Germinal center (tissue), 1 donor: ENCODE measurements at regions not wholly inside any gene's neighbourhood (a gene's known extent, or its start where the extent isn't known, plus 50 kb on each side); places are given as distances from the start of the nearest gene placed in this dataset.

Experiments used
- DNase-seq: peaks from one replicate; pipeline ENCODE4 v3.0.0; 2012; ENCODE audit warnings: mixed read lengths, low spot score

DNA sequence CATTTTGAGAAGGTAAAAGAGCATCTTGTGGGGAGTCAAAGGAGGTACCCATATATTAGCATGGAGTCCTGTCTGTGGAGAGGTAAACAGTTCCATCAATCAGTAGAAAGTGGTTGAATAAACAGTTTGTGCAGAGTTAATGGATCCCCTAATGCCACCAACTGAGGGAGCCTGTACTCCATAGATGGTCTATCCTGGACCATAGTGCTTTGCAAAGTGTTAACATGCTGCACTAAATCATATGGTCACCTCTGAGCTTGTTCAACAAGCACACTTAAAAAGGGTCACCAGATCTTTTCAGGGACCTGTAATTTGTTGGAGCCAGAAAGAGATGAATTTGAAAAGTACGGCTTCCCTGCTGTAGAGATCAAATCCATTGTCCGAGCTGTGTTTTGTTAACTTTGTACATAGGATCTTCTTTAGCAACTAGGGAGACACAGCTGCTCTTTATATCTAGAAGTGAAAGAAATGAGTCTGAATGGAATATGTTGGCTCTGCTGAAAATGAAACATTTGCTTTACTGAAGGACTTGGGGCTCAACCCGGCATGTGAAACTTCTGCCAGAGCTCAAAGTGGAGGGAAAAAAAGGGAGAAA lies 366.4 kb downstream of the ETNK1 start:
- DNase-seq, result no peak

DNA sequence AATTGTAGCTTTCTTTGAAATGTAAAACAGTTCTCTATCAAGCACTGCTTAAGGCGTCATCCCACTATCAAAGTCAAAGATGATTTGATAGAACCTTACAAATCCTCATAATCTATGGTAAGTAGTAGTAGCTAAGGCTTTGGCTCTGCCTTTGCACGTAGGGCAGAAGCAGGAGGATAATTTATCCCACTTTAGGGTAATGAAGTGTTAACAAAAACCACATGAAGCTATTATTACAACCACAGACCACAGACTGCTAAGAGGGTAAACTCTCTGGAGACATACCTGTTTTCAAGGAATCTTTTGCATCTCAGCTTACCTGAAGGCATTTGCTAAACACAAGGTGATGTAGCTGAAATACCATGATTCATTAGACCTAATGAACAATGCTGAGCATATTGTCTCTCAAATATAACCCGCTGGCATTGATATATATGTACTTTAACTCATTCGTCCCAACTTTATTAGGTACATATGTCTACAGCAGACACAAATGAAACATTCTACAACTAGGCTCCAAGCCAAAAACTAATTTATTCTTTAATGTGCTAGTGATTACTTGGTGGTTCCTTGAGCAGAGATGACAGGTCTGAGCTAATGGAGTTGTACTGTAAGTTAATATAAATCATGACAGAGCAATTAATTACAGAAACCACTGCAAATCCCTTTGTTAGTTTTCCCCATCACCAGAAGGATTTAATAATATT lies 368.8 kb downstream of the ETNK1 start:
- DNase-seq, result no peak

DNA sequence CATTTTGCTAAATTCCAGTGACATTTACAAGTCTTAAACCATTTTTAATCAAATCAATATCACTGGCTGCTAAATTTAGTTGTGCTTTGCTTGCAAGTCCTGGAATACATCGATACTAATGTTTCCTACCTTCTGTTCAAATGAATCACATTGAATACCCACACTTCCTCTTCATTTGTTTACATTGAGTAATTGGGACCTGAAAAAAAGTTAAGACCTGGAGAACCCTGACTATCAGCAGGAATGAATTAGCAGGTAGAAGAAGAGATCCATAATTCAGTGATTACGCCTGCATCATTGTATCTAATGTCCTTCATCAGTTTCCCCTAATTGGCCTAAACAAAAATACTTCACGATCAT lies 369.3 kb downstream of the ETNK1 start:
- DNase-seq, result no peak

DNA sequence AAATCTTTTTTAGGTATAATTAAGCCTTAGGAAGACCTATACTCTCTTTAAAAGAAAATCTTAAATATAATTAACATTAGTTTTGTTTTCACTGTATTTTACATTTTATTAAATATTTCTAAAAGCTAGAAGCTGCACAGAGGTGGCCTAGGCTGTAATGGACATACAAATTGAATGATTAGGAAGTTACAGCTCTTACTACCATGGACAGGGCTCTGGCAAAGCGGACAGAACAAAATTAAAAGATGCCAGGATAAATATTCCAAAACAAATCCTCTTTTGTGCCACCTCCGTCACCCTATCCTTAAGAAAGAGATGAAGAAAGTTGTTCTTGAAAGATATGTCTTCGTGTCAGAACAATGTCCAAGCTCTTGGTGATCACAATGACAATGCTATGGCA lies 376.5 kb downstream of the ETNK1 start:
- no peak for DNase-seq

DNA sequence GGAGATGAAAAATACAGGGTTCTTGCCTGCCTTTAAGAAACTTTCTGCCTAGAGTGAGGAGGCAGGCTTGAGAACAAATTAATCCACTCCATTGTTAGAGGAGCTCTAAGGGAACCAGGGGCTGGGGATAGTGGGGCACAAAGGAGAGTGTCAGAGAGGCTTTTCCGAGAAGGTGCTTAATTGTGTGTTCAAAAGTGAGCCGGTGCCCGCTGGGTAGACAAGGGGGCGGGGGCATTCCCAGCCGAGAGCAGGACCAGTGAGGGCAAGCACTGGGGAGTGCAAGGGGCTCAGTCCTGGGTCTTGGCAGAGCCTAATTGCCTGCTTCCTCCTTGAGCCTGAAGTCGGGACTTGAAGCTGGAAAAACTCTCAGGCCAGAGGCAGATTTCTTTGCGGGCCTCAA lies 377.4 kb downstream of the ETNK1 start:
- no peak for DNase-seq

DNA sequence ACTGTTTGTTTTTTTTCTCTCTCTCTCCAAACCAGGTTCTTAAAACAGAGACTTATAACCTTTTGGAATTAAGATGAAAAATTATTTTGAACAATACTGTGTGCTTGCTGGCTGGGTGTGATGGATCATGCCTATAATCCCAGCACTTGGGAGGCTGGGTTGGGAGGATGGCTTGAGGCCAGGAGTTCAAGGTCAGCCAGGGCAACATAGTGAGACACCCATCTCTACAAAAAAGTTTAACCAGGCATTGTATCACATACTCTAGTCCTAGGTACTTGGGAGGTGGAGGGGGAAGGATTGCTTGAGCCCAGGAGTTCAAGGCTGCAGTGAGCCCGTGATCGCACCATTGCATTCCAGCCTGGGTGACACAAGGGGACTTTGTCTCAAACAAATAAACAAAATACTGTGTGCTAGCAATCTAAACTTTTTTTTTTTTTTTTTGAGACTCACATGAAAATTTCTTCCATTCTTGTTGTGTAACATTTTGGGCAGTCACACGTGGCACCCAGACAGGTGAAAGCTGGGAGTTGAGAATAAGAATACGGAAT lies 379.6 kb downstream of the ETNK1 start:
- no peak for DNase-seq

DNA sequence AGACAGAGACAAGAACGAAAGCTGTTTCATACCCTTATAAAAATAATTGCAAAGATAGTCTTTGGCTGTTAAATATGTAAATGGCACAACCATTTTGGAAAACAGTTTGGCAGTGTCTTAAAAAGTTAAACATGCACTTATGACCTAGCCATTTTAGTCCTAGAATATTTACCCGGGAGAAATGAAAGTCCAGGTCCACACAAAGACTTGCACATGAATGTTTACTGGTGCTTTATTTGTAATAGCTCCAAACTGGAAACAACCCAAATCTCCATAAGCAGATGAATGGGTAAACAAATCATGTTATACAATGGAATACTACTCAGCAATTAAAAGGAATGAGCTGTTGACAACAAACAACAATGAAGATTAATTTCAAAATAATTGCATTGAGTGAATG lies 380.4 kb downstream of the ETNK1 start:
- no peak for DNase-seq

DNA sequence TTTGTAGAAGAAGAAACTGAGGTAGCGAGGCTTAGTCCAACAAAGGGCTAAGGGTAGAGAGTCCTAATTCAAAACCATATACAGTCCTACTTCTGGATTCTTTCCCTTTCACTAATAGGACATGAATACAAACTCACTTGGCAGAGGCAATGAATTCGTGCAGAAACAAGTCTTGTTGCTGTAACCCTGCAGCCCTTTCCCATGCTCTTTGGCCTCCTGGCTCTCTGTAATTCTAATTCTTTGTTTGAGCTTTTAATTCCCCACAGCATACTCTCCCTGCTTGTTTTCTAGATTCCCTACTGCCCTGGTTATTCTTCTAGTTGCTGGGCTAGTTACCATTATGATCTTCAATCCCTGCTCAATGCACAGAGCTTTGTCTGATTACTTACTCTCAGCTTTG lies 381.4 kb downstream of the ETNK1 start:
- DNase-seq, result no peak

DNA sequence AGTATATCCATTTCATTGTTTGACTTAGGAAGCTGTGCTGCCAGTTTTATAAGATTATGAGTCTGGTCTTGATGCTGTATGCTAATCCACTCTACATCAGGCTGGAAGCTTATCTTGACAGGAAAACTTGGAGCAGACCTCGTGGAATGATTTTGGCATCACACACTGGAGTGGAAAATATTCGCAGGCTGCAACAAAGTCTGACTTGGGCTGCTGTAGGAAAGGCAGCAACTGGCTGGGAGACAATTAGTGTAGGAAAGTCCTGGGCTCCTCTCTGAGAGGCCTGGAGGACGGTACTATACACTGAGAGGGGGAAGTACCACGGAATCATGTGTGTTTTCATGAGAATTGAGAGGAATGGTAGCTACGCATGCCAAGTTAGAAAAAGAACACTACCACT lies 383.7 kb downstream of the ETNK1 start:
- no peak for DNase-seq

DNA sequence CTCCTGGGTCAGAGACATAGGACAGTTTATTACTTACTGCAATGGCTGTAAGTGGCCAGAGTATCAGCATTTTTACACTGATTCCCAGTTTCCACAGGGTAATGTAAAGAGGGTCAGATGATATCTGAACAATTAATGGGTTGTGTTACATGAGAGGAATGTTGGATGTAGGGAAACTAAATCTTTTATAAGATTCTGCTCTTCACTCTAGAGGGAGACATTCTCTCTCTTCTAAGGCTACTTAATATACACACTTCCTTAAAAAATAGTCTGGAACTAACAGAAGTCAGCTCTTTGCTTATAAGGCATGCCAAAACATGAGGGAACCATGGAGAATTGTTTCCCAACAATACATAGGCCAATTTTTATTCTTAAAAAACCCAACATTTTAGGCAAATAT lies 389.8 kb downstream of the ETNK1 start:
- no peak for DNase-seq

DNA sequence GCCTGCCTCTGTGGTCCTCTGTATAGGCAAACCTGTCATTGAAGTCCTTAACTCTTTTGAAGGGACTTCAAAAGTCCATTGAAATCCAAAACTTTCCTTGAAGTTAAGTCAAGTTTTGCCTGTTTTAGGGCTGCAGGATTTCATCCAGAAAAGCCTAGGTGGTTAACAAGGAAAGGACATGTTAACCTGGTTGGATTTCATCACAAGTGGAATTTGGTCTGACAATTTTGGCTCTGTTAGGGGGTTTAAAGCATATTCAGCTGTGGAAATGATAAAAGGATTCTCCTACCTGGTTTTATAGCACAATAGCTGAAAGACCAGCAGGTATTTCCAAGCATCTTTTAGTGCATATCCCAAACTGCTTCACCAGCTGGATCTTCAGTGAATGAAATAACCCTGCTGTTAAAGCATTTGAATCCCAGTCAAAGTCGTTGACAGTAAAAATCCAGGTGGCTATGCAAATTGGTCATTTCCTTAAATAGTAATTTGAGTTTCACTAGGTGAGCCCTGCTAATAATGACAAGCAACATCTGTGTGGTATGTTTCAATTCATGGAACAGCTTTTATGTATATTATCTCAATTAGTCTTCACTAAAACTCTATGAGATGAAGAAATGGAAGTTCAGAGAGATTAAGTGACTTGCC lies 400.5 kb downstream of the ETNK1 start:
- no peak for DNase-seq

DNA sequence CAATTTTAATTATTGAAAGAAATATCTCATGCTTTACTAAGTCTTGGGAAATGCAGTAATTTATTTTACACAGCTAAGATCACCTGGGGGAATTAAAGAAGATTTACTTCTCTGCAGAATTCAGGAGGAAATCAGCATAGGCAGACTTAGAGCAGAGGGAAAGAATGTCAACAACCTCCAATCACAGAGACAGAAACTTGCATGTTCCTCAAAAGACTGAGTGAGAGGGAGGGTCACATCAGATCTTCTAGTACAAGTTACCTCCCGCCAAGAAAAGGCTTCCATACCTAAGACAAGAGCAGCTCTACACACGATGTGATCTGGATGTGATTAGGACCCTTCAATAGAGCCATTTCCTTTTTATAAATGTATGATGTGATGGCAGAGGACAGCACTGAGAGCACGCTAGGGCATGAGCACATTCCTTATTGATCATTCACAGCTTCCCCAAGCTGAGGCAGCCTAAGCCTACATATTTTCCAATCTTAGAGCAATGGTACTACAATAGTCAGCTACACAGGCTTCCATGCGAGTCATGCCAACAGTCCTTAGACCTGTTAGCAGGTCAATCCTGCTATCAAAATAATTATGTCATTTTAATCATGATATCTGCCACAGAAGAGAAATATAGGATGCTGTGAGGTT lies 403.3 kb downstream of the ETNK1 start:
- DNase-seq, result no peak

DNA sequence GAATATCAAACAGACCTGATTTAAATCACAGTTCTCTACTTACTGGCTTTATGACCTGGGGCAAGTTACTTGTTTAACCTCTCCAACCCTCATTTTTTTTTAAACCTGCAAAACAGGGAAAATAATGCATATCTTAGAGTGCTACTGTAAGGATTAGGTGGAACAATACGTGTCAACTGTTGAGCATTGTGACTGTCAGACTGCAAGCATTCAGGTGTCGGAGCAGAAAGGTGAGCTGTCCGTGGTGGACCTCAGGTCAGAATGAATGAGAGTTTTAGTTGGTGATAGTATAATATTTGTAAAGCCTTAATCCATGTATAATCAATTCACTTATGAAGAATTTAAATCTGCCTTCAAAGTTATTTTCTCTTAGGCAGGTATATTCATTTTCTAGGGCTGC lies 404.2 kb downstream of the ETNK1 start:
- no peak for DNase-seq

DNA sequence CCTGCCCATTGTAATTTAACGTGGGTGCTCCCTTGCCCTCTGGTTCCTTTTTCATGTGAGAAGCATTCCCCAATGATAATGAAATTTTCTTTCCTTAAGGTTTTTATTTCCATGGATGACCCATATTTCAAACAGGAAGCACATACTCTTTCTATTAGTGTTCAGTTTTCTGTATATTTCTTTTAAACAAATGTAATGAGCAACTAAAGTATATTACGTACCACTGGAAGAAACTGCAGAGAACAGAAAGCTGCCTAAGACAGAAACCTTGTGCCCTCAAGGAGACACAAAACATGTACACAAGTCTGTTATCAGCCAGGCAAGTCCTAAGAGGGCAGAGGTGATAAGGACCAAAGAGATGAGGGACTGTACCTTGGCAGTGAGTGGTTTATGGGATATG lies 414.9 kb downstream of the ETNK1 start:
- no peak for DNase-seq

DNA sequence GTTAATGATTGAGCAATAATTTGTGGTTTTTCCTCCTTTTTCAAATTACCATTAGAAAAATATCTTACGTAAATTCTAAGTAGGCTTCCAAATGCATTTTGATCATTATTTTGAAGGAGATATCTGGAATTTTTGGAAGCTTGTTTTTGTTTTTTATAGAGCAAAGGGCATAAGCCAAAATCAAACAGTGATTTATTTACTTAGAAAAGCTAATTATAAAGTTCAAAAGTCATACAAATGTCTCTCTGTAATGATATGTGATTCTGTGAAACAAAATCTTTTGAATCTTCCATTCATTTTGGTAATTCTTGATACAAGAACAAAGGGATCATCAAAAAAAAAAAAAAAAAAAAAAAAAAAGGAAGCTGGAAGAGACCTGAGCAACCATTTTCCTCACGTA lies 416.8 kb downstream of the ETNK1 start:
- no peak for DNase-seq

DNA sequence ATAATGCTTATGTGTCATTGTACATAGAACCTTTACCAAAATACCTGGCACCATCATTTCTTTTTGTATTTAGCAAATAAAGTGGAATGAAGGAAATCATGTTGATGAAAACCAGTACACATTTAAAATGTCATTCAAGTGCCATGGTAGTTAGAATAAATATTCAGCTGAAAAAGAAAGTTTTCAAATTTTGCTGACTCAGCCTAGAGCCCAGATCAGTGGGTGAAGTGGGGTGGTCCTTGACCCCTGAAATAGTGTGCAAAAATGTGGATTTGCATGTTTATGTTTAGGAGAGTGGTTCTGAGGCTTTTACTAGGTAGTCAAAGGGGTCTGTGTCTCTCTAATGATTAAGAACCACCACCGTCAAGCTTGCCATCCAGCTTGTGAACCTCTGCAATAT lies 418.7 kb downstream of the ETNK1 start:
- no peak for DNase-seq

DNA sequence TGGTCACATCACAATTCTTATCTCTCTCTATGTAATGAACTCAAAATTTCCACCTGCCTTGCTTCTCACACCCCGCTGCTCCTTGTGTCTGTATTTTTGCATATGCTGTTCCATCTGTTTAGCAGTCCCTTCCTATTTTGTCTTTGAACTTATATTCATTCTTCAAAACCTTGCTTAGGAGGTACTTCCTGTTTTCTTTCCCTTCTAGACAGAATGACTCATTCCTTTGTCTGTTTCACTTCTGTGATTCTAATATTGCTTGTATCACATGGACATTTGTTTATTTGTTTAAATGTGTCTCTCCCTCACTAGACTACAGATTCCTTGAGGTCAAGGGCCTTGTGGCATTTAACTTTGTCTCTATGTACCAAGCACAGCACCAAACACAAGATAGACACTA lies 424.2 kb downstream of the ETNK1 start:
- DNase-seq, result no peak

DNA sequence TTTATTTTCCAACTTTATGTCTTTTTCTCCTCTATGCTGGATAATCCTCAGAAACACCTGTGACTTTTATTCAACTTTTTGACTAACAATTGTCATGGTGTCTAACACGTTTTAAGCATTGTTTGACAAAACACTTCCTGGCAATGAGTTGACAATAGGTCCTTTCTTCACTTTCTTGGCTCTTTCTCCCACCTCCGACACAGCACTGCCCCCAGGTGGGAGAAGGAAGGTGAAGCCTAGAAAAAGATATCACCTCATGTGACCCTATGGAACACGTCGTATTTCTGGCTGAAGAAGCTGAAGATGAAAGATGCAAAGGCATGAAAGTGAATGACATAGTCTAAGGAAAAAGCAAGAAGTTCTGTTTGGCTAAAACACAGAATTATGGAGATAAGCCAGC lies 430.0 kb downstream of the ETNK1 start:
- DNase-seq, result no peak

DNA sequence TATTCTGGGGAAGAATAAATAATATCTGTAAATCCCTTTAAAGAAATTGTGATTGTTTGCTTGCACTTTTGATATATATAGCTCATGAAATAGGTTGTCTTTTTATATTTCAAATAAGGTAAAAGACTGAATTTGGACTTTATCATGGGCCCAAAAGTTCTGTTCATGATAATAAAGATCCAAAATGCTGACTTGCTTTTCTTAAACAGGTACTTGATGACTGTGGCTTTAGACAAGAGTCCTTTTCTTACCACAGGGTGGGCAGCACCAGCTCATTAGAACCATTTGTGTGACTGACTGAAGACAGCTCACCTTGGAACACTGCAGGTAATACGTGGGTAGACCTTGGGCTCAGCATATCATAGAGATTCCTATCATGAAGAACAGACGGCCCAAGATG lies 432.6 kb downstream of the ETNK1 start:
- DNase-seq, result no peak

DNA sequence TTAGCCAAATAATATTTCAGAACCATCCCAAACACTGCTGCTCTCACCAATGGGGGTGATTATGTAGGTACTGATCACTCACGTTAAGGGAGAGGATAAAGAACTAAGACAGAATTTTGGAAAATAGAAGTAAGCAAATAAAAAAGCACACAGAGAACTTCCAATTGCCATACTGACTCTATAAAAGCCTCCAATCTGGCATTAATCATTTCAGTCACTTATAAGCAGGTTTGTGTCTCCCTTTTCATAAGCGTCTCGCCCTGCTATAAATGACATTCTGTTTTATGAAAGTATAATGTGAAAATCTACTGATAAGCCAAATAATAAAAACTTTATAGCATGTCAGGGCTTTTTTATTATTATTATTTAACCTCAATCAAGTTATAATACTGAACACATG lies 435.2 kb downstream of the ETNK1 start:
- no peak for DNase-seq

DNA sequence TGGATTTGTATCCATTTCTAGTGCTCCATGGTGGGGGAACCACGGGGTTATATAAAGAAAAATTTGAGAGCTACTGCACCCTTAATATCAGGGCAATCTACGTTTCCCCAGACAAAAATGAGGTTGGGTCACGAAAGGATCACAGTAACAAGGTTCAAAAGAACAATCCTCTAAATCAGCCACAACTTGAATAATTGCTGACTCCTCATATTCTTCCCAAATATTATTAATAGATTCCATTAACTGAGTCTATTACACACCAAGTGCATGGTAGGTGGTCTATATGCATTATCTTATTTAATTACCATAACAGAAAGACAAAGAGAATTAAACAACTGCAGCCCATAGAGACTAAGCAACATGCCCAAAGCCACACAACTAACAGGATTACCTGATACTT lies 438.2 kb downstream of the ETNK1 start:
- DNase-seq, result no peak

DNA sequence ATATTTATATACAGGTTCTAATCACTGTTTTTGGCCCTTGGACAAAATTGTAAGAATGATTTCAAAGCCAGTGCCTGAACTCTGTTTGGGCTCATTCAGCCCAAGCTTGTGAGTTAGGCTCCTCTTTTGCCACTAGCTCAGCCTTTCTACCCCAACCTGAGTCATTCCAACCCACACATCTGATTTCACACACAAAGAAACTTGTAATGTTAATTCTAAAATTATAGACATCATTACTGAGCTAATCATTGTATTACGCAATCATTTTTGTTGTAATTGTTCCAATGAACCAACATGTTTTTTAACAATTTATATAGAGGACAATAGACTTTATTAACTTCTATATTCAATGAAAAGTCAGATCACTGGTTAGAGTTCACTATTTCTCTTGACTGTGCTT lies 441.1 kb downstream of the ETNK1 start:
- no peak for DNase-seq

DNA sequence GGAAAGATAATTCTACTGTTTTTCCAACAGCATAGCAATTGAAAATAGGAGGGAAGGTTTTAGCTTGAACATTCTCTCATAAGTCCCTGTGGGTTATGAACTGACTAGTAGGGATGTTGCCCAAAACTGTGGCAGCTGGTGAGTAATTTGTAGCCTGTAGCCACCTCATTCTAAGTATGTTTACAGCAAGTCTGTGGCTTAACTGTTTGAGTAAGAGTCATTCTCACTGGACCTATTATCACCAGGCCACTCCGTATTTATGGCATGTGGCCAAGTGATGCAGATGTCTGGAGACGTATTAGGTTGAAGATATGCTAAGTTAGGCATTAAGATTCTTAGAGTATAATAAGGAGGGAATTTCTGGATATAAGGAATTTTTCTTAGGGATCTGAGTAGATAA lies 458.3 kb downstream of the ETNK1 start:
- DNase-seq, result no peak
